LNCaP clone FGC (cell line): ENCODE measurements at regions not wholly inside any gene's neighbourhood (a gene's known extent, or its start where the extent isn't known, plus 50 kb on each side); places are given as distances from the start of the nearest gene placed in this dataset.
"Not testable (repeated sequence)": the region's sequence is repeated elsewhere in the genome, so short reads cannot be mapped to it uniquely, and the experiment has no call there.

Source experiments
- DNase-seq: peaks from one replicate; pipeline ENCODE4 v3.0.0-alpha.2; 2011; ENCODE audit warnings: low read depth
- H3K4me3 ChIP-seq: 2 replicates; pipeline ENCODE4 v1.5.1; 2011; ENCODE audit warnings: mild to moderate bottlenecking, low read depth, low read length, control low read depth
- CTCF ChIP-seq: IDR thresholded peaks from 2 replicates; pipeline ENCODE4 v1.5.1; 2012; ENCODE audit warnings: mild to moderate bottlenecking; ENCODE audit not compliant: control insufficient read depth, insufficient read depth; ENCODE audit errors: extremely low read depth

GRCh38 chr14:95770777-95771176 lies 56.9 kb upstream of the TCL1A start:
- no peak for DNase-seq
- H3K4me3 ChIP-seq: no peak overlapping the region
- no peak for TF ChIP-seq CTCF

DNA sequence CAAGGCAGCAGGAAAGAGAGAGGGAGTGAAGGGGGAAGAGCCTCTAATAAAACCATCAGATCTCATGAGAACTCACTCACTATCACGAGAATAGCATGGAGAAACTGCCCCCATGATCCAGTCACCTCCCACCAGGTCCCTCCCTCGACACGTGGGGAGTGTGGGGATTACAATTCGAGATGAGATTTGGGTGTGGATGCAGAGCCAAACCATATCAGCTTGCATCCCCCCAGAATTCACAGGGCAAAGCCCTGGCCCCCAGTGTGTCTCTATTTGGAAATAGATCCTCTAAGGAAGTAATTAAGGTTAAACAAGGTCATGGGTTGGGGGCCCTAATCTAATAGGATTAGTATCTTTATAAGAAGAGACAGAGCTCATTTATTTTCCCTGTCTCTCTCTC lies 56.1 kb upstream of the TCL1A start:
- no peak overlapping the region for H3K4me3 ChIP-seq
- no peak for TF ChIP-seq CTCF

DNA sequence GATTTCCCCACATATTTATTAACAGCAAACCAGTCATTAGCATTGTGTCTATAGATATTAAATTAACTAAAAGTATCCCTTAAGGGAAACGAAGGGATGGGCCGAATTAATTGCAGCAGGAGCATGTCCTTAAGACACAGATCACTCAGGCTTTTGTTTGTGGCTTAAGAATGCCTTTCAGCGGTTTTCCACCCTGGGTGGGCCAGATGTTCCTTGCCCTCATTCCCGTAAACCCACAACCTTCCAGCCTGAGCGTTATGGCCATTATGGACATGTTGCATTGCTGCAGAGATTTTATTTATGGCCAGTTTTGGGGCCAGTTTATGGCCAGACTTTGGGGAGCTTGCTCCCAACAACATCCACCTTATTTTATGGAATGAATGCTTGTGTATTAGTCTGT lies 55.5 kb upstream of the TCL1A start:
- DNase-seq, H3K4me3 ChIP-seq: not testable (repeated sequence)

More for the DNA sequence above, 56.1 kb upstream of the TCL1A start:
- DNase-seq: no peak

DNA sequence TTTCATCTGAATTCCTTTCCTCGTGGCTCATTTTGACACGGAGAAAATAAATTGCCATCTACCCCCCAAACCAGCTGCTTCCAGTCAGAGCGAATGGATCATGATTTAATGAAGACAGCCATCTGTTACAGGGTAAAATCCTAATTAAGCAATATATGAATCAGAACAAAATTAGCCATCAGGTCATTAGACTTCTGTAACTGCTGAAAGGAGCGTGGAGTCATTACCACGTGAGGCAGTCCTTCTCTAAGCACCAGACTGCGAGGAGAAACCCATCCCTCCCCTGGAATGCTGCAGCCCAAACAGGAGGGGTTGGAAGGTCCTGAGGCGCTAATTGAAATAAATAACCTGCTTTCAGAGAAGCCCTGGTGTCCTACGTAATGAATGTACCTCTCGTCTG lies 51.1 kb upstream of the TCL1A start:
- TF ChIP-seq CTCF: no peak
- no peak for DNase-seq

DNA sequence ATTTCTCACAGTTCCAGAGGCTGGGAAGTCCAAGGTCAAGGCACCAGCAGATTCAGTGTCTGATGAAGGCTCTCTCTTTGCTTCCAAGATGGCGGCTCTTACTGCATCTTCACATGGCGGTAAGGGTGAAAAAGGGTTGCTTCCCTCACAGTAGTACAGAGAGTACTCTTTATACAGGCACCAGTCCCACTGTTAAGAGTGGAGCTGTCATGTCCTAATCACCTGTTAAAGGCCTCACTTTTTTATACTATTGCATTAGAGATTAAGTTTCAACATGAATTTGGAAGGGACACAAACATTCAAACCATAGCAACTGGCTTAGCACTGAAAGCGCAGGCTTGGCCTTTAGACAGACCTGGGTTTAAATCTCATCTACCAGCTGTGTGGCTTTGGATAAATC lies 50.0 kb upstream of the TCL1A start:
- DNase-seq: no peak
- no peak overlapping the region for H3K4me3 ChIP-seq
- no peak for TF ChIP-seq CTCF

More for the DNA sequence above, 51.1 kb upstream of the TCL1A start:
- H3K4me3 ChIP-seq: no peak overlapping the region
